ENCODE measurements at regions not wholly inside any gene's neighbourhood (a gene's known extent, or its start where the extent isn't known, plus 50 kb on each side); places are given as distances from the start of the nearest gene placed in this dataset.

DNA sequence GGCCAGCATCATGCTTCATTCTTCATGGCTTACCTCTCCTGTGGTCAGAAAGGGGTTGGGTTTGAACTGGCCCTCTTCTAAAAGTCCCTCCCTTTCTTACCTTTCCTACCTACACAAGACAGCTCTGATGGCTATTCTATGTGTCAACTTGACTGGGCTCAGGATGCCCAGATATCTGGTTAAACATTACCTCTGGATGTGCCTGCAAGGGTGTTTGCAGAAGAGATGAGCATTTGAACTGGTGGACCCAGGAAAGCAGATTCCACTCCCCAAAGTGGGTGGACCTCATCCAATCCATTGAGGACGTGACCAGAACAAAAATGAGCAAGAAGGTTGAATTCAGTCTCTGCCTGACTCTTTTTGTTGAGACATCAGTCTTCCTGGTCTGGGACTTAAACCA is 79.0 kb upstream of the TCF7L2 start:
- TF ChIP-seq CTCF (IDR thresholded peaks at IDR 0.05): no peak
- intact Hi-C loops (cut with micrococcal nuclease): no loop called here
- H3K4me1 Mint-ChIP-seq (ENCODE audit: low read depth): peaks cover 2% of the 10 kb centered on the region
- no peak for ATAC-seq
- no peak overlapping the region for H3K4me3 Mint-ChIP-seq
- DNase-seq: no peak
- peaks cover 2% of the 10 kb centered on the region for H3K27me3 Mint-ChIP-seq
- ChIA-PET POLR2A (no interaction called here), CTCF (no interaction called here)
- H3K9me3 Mint-ChIP-seq: peaks cover 15% of the 10 kb centered on the region
- H3K27ac Mint-ChIP-seq: no peak overlapping the region
- peaks cover 2% of the 10 kb centered on the region for H3K36me3 Mint-ChIP-seq (ENCODE audit: low read depth)

DNA sequence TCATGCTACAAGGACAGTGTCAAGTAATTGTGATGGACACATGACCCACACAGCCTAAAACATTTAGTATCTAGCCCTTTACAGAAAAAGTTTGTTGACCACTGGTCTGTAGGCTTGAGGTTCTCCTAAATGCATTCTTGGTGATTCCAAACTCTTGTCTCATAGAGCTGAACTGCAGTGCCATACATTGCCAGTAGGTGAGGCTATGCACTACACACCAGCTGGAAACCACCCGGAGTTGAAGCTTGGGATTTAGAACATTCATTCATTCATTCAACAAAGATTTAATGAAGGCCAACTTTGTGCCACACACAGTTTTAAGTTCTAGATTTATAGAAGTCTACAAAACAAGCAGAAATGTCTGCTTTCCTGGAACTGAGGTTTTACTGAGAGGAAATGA is 77.3 kb upstream of the TCF7L2 start:
- TF ChIP-seq CTCF (IDR thresholded peaks at IDR 0.05): peak; percentile 13
- Mint-ChIP-seq H3K4me3 (no peak overlapping the region), H3K9me3 (peaks cover 15% of the 10 kb centered on the region), H3K27me3 (peaks cover 4% of the 10 kb centered on the region), H3K36me3 (ENCODE audit: low read depth) (peaks cover 2% of the 10 kb centered on the region), H3K27ac (no peak overlapping the region), H3K4me1 (ENCODE audit: low read depth) (peaks cover 2% of the 10 kb centered on the region)
- intact Hi-C loops (cut with micrococcal nuclease): no loop called here
- DNase-seq (no peak), ATAC-seq (no peak)
- ChIA-PET POLR2A (no interaction called here), CTCF (no interaction called here)

DNA sequence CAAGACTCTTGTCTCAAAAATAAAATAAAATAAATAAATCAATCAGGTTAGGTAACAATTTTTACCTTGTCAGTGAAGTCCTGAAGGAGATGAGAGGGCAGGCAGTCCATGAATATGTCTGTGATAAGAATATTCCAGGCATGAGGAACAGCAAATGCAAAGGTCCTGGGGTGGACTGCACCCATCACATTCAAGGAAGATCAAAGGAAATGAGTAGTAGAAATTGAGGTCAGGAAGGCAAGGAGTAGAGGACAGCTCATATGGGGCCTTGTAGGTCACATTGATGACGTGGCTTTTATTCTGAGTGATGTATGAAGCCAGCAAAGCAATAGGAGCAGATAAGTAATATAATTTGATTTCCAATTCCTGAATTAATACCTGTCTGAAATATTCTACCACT is 76.5 kb upstream of the TCF7L2 start:
- Mint-ChIP-seq H3K4me3 (no peak overlapping the region), H3K36me3 (ENCODE audit: low read depth) (peaks cover 2% of the 10 kb centered on the region), H3K27ac (no peak overlapping the region), H3K9me3 (peaks cover 15% of the 10 kb centered on the region), H3K4me1 (ENCODE audit: low read depth) (peaks cover 2% of the 10 kb centered on the region), H3K27me3 (peaks cover 4% of the 10 kb centered on the region)
- intact Hi-C loops (cut with micrococcal nuclease): no loop called here
- CTCF ChIA-PET: no interaction called here
- no peak for TF ChIP-seq CTCF (IDR thresholded peaks at IDR 0.05)
- ATAC-seq (no peak), DNase-seq (no peak)
- POLR2A ChIA-PET: no interaction called here

GRCh38 chr10:112874982-112875381 is 75.1 kb upstream of the TCF7L2 start:
- H3K27ac Mint-ChIP-seq: no peak overlapping the region
- no peak overlapping the region for H3K4me3 Mint-ChIP-seq
- peaks cover 4% of the 10 kb centered on the region for H3K27me3 Mint-ChIP-seq
- CTCF ChIA-PET: no interaction called here
- H3K9me3 Mint-ChIP-seq: peaks cover 15% of the 10 kb centered on the region
- intact Hi-C loops (cut with micrococcal nuclease): no loop called here
- TF ChIP-seq CTCF (IDR thresholded peaks at IDR 0.05): no peak
- ATAC-seq: no peak
- H3K36me3 Mint-ChIP-seq (ENCODE audit: low read depth): peaks cover 2% of the 10 kb centered on the region
- H3K4me1 Mint-ChIP-seq (ENCODE audit: low read depth): peaks cover 2% of the 10 kb centered on the region
- POLR2A ChIA-PET: no interaction called here
- DNase-seq: no peak

- CTCF ChIA-PET: no interaction called here
- H3K27me3 Mint-ChIP-seq: peaks cover 4% of the 10 kb centered on the region
- H3K4me1 Mint-ChIP-seq (ENCODE audit: low read depth): peaks cover 2% of the 10 kb centered on the region
- DNase-seq: peak; percentile 11
- peaks cover 2% of the 10 kb centered on the region for H3K36me3 Mint-ChIP-seq (ENCODE audit: low read depth)
- H3K27ac Mint-ChIP-seq: no peak overlapping the region
- no peak for ATAC-seq
- H3K4me3 Mint-ChIP-seq: no peak overlapping the region
- intact Hi-C loops (cut with micrococcal nuclease): no loop called here
- TF ChIP-seq CTCF (IDR thresholded peaks at IDR 0.05): no peak
- peaks cover 15% of the 10 kb centered on the region for H3K9me3 Mint-ChIP-seq
- POLR2A ChIA-PET: interaction anchor here (0.7 kb wide), 1 partner anchor 132 kb away, joined by 3 read pairs; no protein-coding TSS in a partner anchor
Measured at GRCh38 chr10:112875476-112876267, 74.4 kb upstream of the TCF7L2 start.

Measured in activated CD8-positive, alpha-beta T cell treated with anti-CD3 and anti-CD28 coated beads for 36 hours (primary cell).